Right cardiac atrium (tissue), 5 donors: ENCODE measurements at regions not wholly inside any gene's neighbourhood (a gene's known extent, or its start where the extent isn't known, plus 50 kb on each side); places are given as distances from the start of the nearest gene placed in this dataset.

ENCODE experiments used
- ATAC-seq, 2 donors: fragments of 200-7000 bp; cut with Tn5 transposase; one replicate each; pipeline versions ENCODE4 v1.8.0 to v1.9.1; 2020; ENCODE audit warnings: moderate library complexity in 2 of 2, mild to moderate bottlenecking in 1 of 2
- DNase-seq, 3 donors: peaks; one replicate each; pipeline ENCODE4 v3.0.0-alpha.2; 2020
- H3K27ac ChIP-seq: one replicate; pipeline ENCODE4 v1.5.1; 2013; ENCODE audit warnings: mild to moderate bottlenecking, low read length, control low read depth, moderate library complexity
- H3K27me3 ChIP-seq: one replicate; pipeline ENCODE4 v1.6.1; 2013; ENCODE audit not compliant: control insufficient read depth, insufficient read depth
- H3K4me1 ChIP-seq: one replicate; pipeline ENCODE4 v1.6.1; 2013; ENCODE audit warnings: low read length; ENCODE audit not compliant: control insufficient read depth, insufficient read depth
- H3K4me3 ChIP-seq: one replicate; pipeline ENCODE4 v1.5.1; 2013; ENCODE audit warnings: low read length, control low read depth
- H3K9me3 ChIP-seq: one replicate; pipeline ENCODE4 v1.6.1; 2013; ENCODE audit warnings: low read length; ENCODE audit not compliant: control insufficient read depth
- WGBS: extraction: QIAGEN DNeasy Blood & Tissue Kit; methylation state at CpG from one replicate; pipeline ENCODE4 v1.1.7; 2013; 5-methylcytosine and 5-hydroxymethylcytosine counted together
- intact Hi-C, 4 donors: fragments of 100-400 bp; cut with DNase I; formaldehyde crosslinking; loops; one replicate each; pipeline versions ENCODE4 v1.11.0 to v1.14.0; 2022 to 2023
- donor health status: healthy with polysubstance abuse.
- donor health status: DM: no; HTN: yes; CAD: no.
- donor health status: DM: no; HTN: no; CAD: no.
- donor health status: DM: no; HTN: yes; CAD: no; lungs with severe emphysema.
- donor health status: DM: yes; HTN: yes; CAD: no.

GRCh38 chr1:178020968-178021640, 51.2 kb upstream of the SEC16B start:
- WGBS, result 87% methylated on average over 8 of the region's 8 CpGs
- H3K4me3 ChIP-seq, result no peak overlapping the region
- no peak overlapping the region for H3K27ac ChIP-seq
- H3K27me3 ChIP-seq, result no peaks in the 10 kb centered on the region
- H3K4me1 ChIP-seq, result no peaks in the 10 kb centered on the region
- no peaks in the 10 kb centered on the region for H3K9me3 ChIP-seq
- DNase-seq, result no peak
- intact Hi-C loops, result no loop called here
- ATAC-seq, result no peak

- ATAC-seq (no peak), DNase-seq (no peak)
- 93% methylated on average over 4 of the region's 4 CpGs for WGBS
- Histone ChIP-seq H3K4me1 (no peaks in the 10 kb centered on the region), H3K27me3 (no peaks in the 10 kb centered on the region), H3K4me3 (no peak overlapping the region), H3K9me3 (no peaks in the 10 kb centered on the region), H3K27ac (no peak overlapping the region)
- intact Hi-C loops, result no loop called here
These were observed 52.1 kb upstream of the SEC16B start for GRCh38 chr1:178021950-178022349.

- ATAC-seq, result no peak
- WGBS, result 96% methylated on average over 2 of the region's 2 CpGs
These were observed 53.3 kb upstream of the SEC16B start for GRCh38 chr1:178023181-178023618.

GRCh38 chr1:178024504-178024903, 54.6 kb upstream of the SEC16B start:
- no peaks in the 10 kb centered on the region for H3K9me3 ChIP-seq
- WGBS, result 96% methylated on average over 3 of the region's 3 CpGs
- no peak for DNase-seq
- H3K27ac ChIP-seq, result no peak overlapping the region
- intact Hi-C loops, result no loop called here
- ATAC-seq, result no peak
- H3K4me1 ChIP-seq, result no peaks in the 10 kb centered on the region
- no peaks in the 10 kb centered on the region for H3K27me3 ChIP-seq
- H3K4me3 ChIP-seq, result no peak overlapping the region

More at GRCh38 chr1:178023181-178023618, 53.3 kb upstream of the SEC16B start:
- Histone ChIP-seq H3K27me3 (no peaks in the 10 kb centered on the region), H3K4me1 (no peaks in the 10 kb centered on the region), H3K4me3 (no peak overlapping the region), H3K27ac (no peak overlapping the region), H3K9me3 (no peaks in the 10 kb centered on the region)
- intact Hi-C loops, result no loop called here
- no peak for DNase-seq

- no peak overlapping the region for H3K4me3 ChIP-seq
These were observed 55.9 kb upstream of the SEC16B start for GRCh38 chr1:178025613-178026356.

GRCh38 chr1:178028841-178029481, 59.1 kb upstream of the SEC16B start:
- Histone ChIP-seq H3K4me1 (no peaks in the 10 kb centered on the region), H3K9me3 (no peaks in the 10 kb centered on the region), H3K27me3 (no peaks in the 10 kb centered on the region), H3K4me3 (no peak overlapping the region), H3K27ac (no peak overlapping the region)
- DNase-seq (no peak), ATAC-seq (peak in 1 of 2 donors; percentile 41)
- intact Hi-C loops, result no loop called here
- WGBS, result 48% methylated on average over 7 of the region's 7 CpGs

More at GRCh38 chr1:178025613-178026356, 55.9 kb upstream of the SEC16B start:
- H3K27me3 ChIP-seq, result no peaks in the 10 kb centered on the region
- 91% methylated on average over 9 of the region's 9 CpGs for WGBS
- intact Hi-C loops, result no loop called here
- ATAC-seq (no peak), DNase-seq (no peak)
- no peaks in the 10 kb centered on the region for H3K9me3 ChIP-seq
- H3K4me1 ChIP-seq, result no peaks in the 10 kb centered on the region
- no peak overlapping the region for H3K27ac ChIP-seq

GRCh38 chr1:178030467-178030866, 60.6 kb upstream of the SEC16B start:
- Histone ChIP-seq H3K4me3 (no peak overlapping the region), H3K27ac (no peak overlapping the region), H3K27me3 (no peaks in the 10 kb centered on the region), H3K9me3 (no peaks in the 10 kb centered on the region), H3K4me1 (no peaks in the 10 kb centered on the region)
- no peak for ATAC-seq
- no peak for DNase-seq
- intact Hi-C loops, result loop anchor here in 3 of 4 donors (5.0 to 10.0 kb wide), 4 partner anchors 64 to 254 kb away; partner anchors contain the start of gene RASAL2 (in 1 of the 3)
- 77% methylated on average over 3 of the region's 3 CpGs for WGBS

- intact Hi-C loops, result loop anchor here in 3 of 4 donors (2.0 to 10.0 kb wide), 5 partner anchors 61 to 253 kb away; partner anchors contain the start of gene RASAL2 (in 1 of the 3)
- Histone ChIP-seq H3K4me3 (no peak overlapping the region), H3K4me1 (no peaks in the 10 kb centered on the region), H3K27ac (no peak overlapping the region), H3K27me3 (no peaks in the 10 kb centered on the region), H3K9me3 (no peaks in the 10 kb centered on the region)
- ATAC-seq (peak; percentile 88 to 90), DNase-seq (peak; percentile 91 to 95 (median 92))
These were observed 62.0 kb upstream of the RASAL2 start for GRCh38 chr1:178031856-178032320.

GRCh38 chr1:178033019-178033418, 60.9 kb upstream of the RASAL2 start:
- Histone ChIP-seq H3K27ac (no peak overlapping the region), H3K4me1 (no peaks in the 10 kb centered on the region), H3K9me3 (no peaks in the 10 kb centered on the region), H3K27me3 (no peaks in the 10 kb centered on the region), H3K4me3 (no peak overlapping the region)
- intact Hi-C loops, result loop anchor here in 3 of 4 donors (2.0 to 10.0 kb wide), 5 partner anchors 60 to 252 kb away; partner anchors contain the start of gene RASAL2 (in 1 of the 3)
- no peak for ATAC-seq
- 73% methylated on average over 2 of the region's 2 CpGs for WGBS
- no peak for DNase-seq

- DNase-seq, result no peak
- Histone ChIP-seq H3K27ac (peak overlapping the region; percentile 20), H3K4me3 (no peak overlapping the region), H3K4me1 (no peaks in the 10 kb centered on the region), H3K27me3 (no peaks in the 10 kb centered on the region), H3K9me3 (no peaks in the 10 kb centered on the region)
- no peak for ATAC-seq
- WGBS, result 61% methylated on average over 2 of the region's 2 CpGs
- intact Hi-C loops, result loop anchor here in 3 of 4 donors (5.0 to 10.0 kb wide), 4 partner anchors 60 to 250 kb away; partner anchors contain the start of gene RASAL2 (in 1 of the 3)
These were observed 59.2 kb upstream of the RASAL2 start for GRCh38 chr1:178034676-178035075.
